Heart left ventricle (tissue), 16 donors: ENCODE measurements at regions not wholly inside any gene's neighbourhood (a gene's known extent, or its start where the extent isn't known, plus 50 kb on each side); places are given as distances from the start of the nearest gene placed in this dataset.
A peak's percentile ranks its signal among the peaks of the same experiment; 100 is the strongest.

Source experiments
- ATAC-seq, 4 donors: fragments of 200-7000 bp; cut with Tn5 transposase; one replicate each; pipeline ENCODE4 v1.9.1; 2020 to 2022; ENCODE audit warnings: moderate library complexity in 4 of 4, mild to moderate bottlenecking in 3 of 4, moderate number of reproducible peaks in 1 of 4
- DNase-seq, 5 donors: peaks; one replicate each; pipeline ENCODE4 v3.0.0-alpha.2; 2020
- H3K27ac ChIP-seq, 12 donors: fragments of 200-600 bp; sonication (generic) in 4 of 12; one replicate each; pipeline versions ENCODE4 v1.5.0 to v1.8.0; 2016 to 2022; ENCODE audit warnings: mild to moderate bottlenecking in 2 of 12
- H3K27me3 ChIP-seq, 9 donors: fragments of 200-600 bp; sonication (generic) in 2 of 9; one replicate each; pipeline versions ENCODE4 v1.5.1 to v1.8.0; 2016 to 2022; ENCODE audit warnings: mild to moderate bottlenecking in 3 of 9
- H3K36me3 ChIP-seq, 9 donors: fragments of 200-600 bp; sonication (generic) in 2 of 9; one replicate each; pipeline versions ENCODE4 v1.5.0 to v1.8.0; 2018 to 2022; ENCODE audit warnings: mild to moderate bottlenecking in 2 of 9
- H3K4me1 ChIP-seq, 12 donors: fragments of 200-600 bp; sonication (generic) in 4 of 12; one replicate each; pipeline versions ENCODE4 v1.5.0 to v1.8.0; 2016 to 2022; ENCODE audit warnings: mild to moderate bottlenecking in 3 of 12
- H3K4me3 ChIP-seq, 12 donors: fragments of 200-600 bp; sonication (generic) in 4 of 12; one replicate each; pipeline versions ENCODE4 v1.5.0 to v1.8.0; 2017 to 2022; ENCODE audit warnings: mild to moderate bottlenecking in 9 of 12, moderate library complexity in 4 of 12
- H3K9me3 ChIP-seq, 12 donors: fragments of 200-600 bp; sonication (generic) in 4 of 12; one replicate each; pipeline versions ENCODE4 v1.5.0 to v1.8.0; 2016 to 2022; ENCODE audit warnings: mild to moderate bottlenecking in 1 of 12
- POLR2A ChIP-seq, 2 donors: fragments of 450-650 bp; IDR thresholded peaks; one replicate each; pipeline ENCODE4 v1.6.1; 2017; ENCODE audit warnings: antibody characterized with exemption in 2 of 2, mild to moderate bottlenecking in 2 of 2, moderate library complexity in 2 of 2
- WGBS, 4 donors: extraction: QIAGEN DNeasy Blood & Tissue Kit in 2 of 4; methylation state at CpG; one replicate each; pipeline versions ENCODE4 v1.1.5 to v1.1.7; 2013 to 2018; 5-methylcytosine and 5-hydroxymethylcytosine counted together
- intact Hi-C, 10 donors: fragments of 100-400 bp; cut with DNase I; formaldehyde crosslinking; loops; one replicate each; pipeline versions ENCODE4 v1.11.1 to v1.14.2; 2022
- TF ChIP-seq, protein P1 (sequence below), 12 donors: fragments of 200-600 bp; sonication (generic) in 4 of 12; IDR thresholded peaks; one replicate each; pipeline versions ENCODE4 v1.5.0 to v1.8.0; 2018 to 2022; ENCODE audit warnings: antibody characterized with exemption in 12 of 12, mild to moderate bottlenecking in 5 of 12
- donor health status: ischemic (EF 13 %, LVEDD 7.1; RV severe dilation, severe dysfunction).
- donor health status: healthy with polysubstance abuse.
- donor health status: DM: no; HTN: yes; CAD: no.
- donor health status: DM: no; HTN: no; CAD: no.
- donor health status: ischemic (EF 25% LVEDD 6.9; RV normal size, moderate dysfunction).
- donor health status: ischemic (EF 25% LVEDD 5.7; RV mildly dilated, moderate dysfunction).
- donor health status: healthy.
- donor health status: DM: yes; HTN: yes; CAD: no.
- donor health status: ischemic (EF 35%, LVEDD 5.7; RV mildly dilated, moderate dysfunction).
- donor health status: nonischemic (EF 11% LVEDD 7.7; RV severe dilation, severe dysfunction).
- donor health status: DM: yes; HTN: yes; CAD: no.
- donor health status: PGD.
- donor health status: ischemic (EF 29% LVEDD 5.4; RV normal size, mild dysfunction).
- donor health status: nonischemic (EF 23%, LVEDD 6.1; RV moderate dilation, normal function).

DNA sequence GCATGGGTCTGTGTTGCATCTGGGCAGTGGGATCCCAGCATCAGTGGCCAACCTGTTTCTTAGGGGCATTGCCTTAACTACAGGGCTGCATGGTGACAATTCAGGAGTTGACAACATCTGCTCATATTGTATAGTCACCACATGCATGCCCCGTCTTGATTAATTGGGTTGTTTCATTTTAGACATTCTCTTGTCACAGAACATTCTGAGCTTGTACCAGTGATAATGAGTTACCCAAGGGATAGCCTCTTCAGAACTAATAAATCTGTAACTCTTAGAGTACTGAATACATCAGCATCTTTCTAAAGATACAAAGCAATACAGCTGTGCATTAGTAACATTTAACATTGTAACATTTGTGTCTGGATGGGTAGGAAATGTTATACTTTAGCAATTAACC lies 426.5 kb upstream of the CD180 start:
- Histone ChIP-seq H3K36me3 (no peaks in the 10 kb centered on the region), H3K4me3 (no peak overlapping the region), H3K27ac (no peak overlapping the region), H3K9me3 (no peaks in the 10 kb centered on the region), H3K4me1 (peaks cover 0 to 17% (median 4%) of the 10 kb centered on the region in 12 donors), H3K27me3 (no peaks in the 10 kb centered on the region)
- intact Hi-C loops = loop anchor here in 1 of 10 donors (5.0 kb wide), 1 partner anchor 44 kb away; no protein-coding TSS in a partner anchor
- 37 to 44% (median 41%) methylated on average over 1 of the region's 1 CpG for WGBS, 4 donors
- ATAC-seq = peak in 2 of 4 donors; percentile 51 to 83
- no peak for DNase-seq
- TF ChIP-seq, protein P1, sequence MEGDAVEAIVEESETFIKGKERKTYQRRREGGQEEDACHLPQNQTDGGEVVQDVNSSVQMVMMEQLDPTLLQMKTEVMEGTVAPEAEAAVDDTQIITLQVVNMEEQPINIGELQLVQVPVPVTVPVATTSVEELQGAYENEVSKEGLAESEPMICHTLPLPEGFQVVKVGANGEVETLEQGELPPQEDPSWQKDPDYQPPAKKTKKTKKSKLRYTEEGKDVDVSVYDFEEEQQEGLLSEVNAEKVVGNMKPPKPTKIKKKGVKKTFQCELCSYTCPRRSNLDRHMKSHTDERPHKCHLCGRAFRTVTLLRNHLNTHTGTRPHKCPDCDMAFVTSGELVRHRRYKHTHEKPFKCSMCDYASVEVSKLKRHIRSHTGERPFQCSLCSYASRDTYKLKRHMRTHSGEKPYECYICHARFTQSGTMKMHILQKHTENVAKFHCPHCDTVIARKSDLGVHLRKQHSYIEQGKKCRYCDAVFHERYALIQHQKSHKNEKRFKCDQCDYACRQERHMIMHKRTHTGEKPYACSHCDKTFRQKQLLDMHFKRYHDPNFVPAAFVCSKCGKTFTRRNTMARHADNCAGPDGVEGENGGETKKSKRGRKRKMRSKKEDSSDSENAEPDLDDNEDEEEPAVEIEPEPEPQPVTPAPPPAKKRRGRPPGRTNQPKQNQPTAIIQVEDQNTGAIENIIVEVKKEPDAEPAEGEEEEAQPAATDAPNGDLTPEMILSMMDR (IDR thresholded peaks at IDR 0.05) = no peak
- no peak for TF ChIP-seq POLR2A (IDR thresholded peaks at IDR 0.05)

DNA sequence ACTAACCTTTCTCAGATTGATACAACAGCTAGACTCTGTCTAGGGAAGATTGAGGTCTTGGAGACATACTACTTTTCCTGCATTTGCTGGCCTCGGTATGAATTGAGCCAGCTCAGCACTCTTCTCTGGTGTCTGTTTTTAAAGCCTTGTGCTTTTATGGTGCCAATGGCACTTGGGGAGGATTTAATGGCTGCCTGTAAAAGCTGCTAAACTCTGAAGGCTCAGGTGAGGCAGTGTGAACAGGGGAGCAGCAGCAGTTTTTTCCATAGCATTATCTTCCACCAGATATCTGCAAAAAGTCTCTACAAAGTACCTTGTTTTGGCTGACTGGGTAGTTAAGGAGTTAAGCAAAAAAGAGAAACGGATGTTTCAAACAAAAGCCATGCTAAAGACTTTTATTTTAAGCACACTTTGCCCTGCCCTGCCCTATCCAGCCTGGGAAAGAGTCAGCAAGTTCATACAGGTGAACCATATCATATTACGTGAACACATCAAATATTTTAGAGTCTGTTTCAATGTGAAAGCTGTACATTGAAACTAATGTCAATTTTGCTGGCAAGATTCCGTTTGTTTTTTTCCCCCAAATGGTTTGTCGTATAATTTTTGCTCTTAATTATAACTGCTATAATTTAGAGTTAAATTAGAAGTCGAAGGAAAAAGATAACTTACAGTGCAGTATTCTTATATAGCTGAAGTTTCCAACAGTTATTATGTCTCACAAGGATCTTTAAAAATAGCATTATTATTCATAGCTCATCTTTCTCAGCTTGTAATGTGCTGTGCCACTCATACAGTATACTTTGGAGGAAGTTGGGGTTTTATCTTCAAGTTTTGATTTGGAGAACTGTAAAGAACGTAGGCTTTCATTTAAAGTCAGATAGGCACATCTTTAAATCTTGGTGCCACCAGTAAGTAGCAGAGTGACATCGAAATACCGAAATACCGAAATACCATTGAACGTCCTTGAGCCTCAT lies 424.1 kb upstream of the CD180 start:
- no peak overlapping the region for H3K27ac ChIP-seq
- H3K36me3 ChIP-seq = no peaks in the 10 kb centered on the region
- intact Hi-C loops = loop anchor here in 1 of 10 donors (5.0 kb wide), 1 partner anchor 47 kb away; no protein-coding TSS in a partner anchor
- 74 to 78% (median 75%) methylated on average over 11 of the region's 11 CpGs for WGBS, 4 donors
- TF ChIP-seq, protein P1 (IDR thresholded peaks at IDR 0.05) = no peak
- no peak for TF ChIP-seq POLR2A (IDR thresholded peaks at IDR 0.05)
- no peak overlapping the region for H3K4me3 ChIP-seq
- DNase-seq = no peak
- peaks cover 0 to 17% (median 4%) of the 10 kb centered on the region in 12 donors for H3K4me1 ChIP-seq
- H3K27me3 ChIP-seq = no peaks in the 10 kb centered on the region
- H3K9me3 ChIP-seq = no peaks in the 10 kb centered on the region
- no peak for ATAC-seq

DNA sequence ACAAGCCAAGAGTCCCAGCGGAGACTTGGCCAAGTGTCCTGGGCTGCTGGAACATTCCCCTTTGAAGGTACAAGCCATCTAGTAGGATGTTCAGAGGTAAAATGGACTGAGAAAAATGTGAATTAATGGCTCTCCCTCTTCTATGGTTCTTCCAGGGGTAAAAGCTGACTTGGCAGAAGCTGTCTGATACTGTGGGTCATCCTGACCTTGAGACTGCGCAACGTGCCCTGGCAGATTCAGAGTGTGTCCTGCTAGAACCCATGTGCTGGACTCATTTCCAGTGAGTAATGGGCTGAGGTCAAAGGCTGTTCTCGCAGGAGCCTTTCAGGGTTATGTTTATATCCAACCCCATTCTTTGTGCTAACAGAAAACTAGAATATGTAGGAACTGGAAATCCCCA lies 423.0 kb upstream of the CD180 start:
- DNase-seq = no peak
- no peak for ATAC-seq
- no peaks in the 10 kb centered on the region for H3K36me3 ChIP-seq
- 84 to 89% (median 87%) methylated on average over 4 of the region's 4 CpGs for WGBS, 4 donors
- no peak overlapping the region for H3K4me3 ChIP-seq
- H3K27me3 ChIP-seq = no peaks in the 10 kb centered on the region
- TF ChIP-seq, protein P1 (IDR thresholded peaks at IDR 0.05) = no peak
- TF ChIP-seq POLR2A (IDR thresholded peaks at IDR 0.05) = no peak
- peaks cover 0 to 4% (median 0%) of the 10 kb centered on the region in 12 donors for H3K9me3 ChIP-seq
- intact Hi-C loops = loop anchor here in 2 of 10 donors (5.0 to 10.0 kb wide), 2 partner anchors 48 to 75 kb away; no protein-coding TSS in a partner anchor
- no peak overlapping the region for H3K27ac ChIP-seq
- peaks cover 0 to 17% (median 4%) of the 10 kb centered on the region in 12 donors for H3K4me1 ChIP-seq

DNA sequence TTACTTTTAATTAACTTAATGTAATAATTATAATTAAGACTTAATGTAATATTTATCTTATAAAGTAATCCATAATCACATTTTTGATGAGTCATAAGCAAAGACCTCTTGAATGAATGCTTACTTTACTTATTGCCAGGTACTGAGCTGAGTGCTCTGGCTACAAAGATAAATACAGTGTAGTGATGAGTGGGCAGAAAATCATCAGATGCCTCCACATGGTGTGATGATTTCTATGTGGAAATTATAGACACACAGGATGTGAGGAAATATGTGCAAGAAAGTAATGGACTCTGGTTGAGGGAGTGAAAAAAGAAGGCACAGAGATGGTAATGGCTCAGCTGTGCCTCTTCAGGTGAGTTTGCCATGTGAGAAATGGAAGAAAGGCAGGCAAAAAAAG lies 422.6 kb upstream of the CD180 start:
- no peak for ATAC-seq
- H3K9me3 ChIP-seq = peaks cover 0 to 4% (median 0%) of the 10 kb centered on the region in 12 donors
- intact Hi-C loops = loop anchor here in 1 of 10 donors (10.0 kb wide), 1 partner anchor 74 kb away; no protein-coding TSS in a partner anchor

More for the DNA sequence above, 422.6 kb upstream of the CD180 start:
- H3K27ac ChIP-seq = no peak overlapping the region
- H3K27me3 ChIP-seq = no peaks in the 10 kb centered on the region
- H3K36me3 ChIP-seq = no peaks in the 10 kb centered on the region
- TF ChIP-seq, protein P1 (IDR thresholded peaks at IDR 0.05) = no peak
- no peak for TF ChIP-seq POLR2A (IDR thresholded peaks at IDR 0.05)
- DNase-seq = no peak
- H3K4me3 ChIP-seq = no peak overlapping the region
- peaks cover 0 to 17% (median 4%) of the 10 kb centered on the region in 12 donors for H3K4me1 ChIP-seq
